H1 (cell line): ENCODE measurements at regions not wholly inside any gene's neighbourhood (a gene's known extent, or its start where the extent isn't known, plus 50 kb on each side); places are given as distances from the start of the nearest gene placed in this dataset.

ENCODE experiments used
- RBBP5 ChIP-seq: IDR thresholded peaks from 2 replicates; pipeline ENCODE4 v1.7.1; 2012; ENCODE audit warnings: low read depth, mild to moderate bottlenecking, inconsistent platforms, low read length, moderate library complexity, borderline replicate concordance
- TF ChIP-seq, protein P1 (sequence below): IDR thresholded peaks from 2 replicates; pipeline ENCODE4 v1.6.1; 2012; ENCODE audit warnings: inconsistent platforms

DNA sequence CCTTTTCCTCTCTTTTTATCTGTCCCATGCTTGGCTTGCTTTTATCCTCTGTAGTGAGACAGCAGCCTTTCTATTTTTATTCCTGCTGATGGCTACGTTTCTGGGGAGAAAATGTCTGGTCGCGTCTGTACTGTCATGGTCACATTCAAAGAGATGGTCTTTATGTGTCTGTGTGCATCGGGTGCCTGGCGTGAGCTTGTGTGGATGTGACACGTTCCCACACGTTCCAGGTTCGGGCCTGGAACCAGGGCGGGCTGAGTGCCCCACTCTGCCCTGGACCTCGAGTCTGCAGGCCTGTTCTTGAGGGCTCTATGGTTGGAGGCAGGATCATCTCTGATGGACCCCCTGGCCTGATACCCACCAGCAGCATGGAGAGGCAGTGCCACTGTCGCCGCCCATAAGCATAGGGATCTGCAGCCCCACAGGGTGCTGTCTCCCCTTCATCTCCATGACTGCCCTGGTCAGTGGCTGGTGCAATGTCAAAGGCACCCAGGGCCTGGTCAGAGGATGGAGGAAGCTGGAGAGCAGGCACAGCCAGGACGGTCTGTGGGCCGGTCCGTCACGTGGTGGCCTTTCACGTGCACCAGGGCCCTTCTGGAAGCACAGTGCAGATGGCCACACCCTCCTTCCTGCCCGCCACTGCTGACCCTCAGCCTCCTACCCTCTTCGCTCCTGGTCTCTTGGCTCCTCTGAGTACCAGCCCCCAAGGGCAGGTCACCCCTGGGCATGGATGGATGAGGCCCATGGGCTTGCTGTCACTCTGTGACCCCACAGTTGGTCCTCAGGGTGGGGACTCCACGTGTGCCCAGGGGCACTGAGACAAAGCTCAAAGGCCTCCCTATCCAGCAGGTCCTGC is 149.2 kb upstream of the TWIST2 start (continued):
- TF ChIP-seq, protein P1, sequence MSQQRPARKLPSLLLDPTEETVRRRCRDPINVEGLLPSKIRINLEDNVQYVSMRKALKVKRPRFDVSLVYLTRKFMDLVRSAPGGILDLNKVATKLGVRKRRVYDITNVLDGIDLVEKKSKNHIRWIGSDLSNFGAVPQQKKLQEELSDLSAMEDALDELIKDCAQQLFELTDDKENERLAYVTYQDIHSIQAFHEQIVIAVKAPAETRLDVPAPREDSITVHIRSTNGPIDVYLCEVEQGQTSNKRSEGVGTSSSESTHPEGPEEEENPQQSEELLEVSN = no peak
- no peak for TF ChIP-seq RBBP5
